ENCODE measurements at regions not wholly inside any gene's neighbourhood (a gene's known extent, or its start where the extent isn't known, plus 50 kb on each side); places are given as distances from the start of the nearest gene placed in this dataset.

GRCh38 chr9:1179366-1179765, 129.2 kb downstream of the DMRT2 start:
- Histone ChIP-seq H4K20me1 (ENCODE audit: insufficient read depth) (no peaks in the 10 kb centered on the region), H2AFZ (ENCODE audit: low read depth) (no peak overlapping the region), H3K27me3 (ENCODE audit: insufficient read depth) (no peaks in the 10 kb centered on the region), H3K4me1 (ENCODE audit: control insufficient read depth in 1 of 2, insufficient read depth in 2 of 2, low read depth in 1 of 2, low read length in 1 of 2) (no peaks in the 10 kb centered on the region), H3K9ac (no peak overlapping the region), H3K4me3 (ENCODE audit: low read depth in 2 of 2, low read length in 1 of 2) (no peak overlapping the region), H3K9me2 (no peaks in the 10 kb centered on the region), H3K27ac (ENCODE audit: low read depth in 2 of 2, low read length in 1 of 2) (no peak overlapping the region), H3K36me3 (replicated peaks in 1 of 2; ENCODE audit: control insufficient read depth in 1 of 2, insufficient read depth in 2 of 2, low read length in 1 of 2) (no peaks in the 10 kb centered on the region), H3K9me3 (no peaks in the 10 kb centered on the region), H3K79me2 (ENCODE audit: insufficient read depth) (no peaks in the 10 kb centered on the region), H3K4me2 (no peak overlapping the region), H3F3A (replicated peaks; ENCODE audit: insufficient read depth) (no peaks in the 10 kb centered on the region)
- TF ChIP-seq IRF3 (IDR thresholded peaks at IDR 0.05; ENCODE audit: low read depth, low read length) (no peak), PBX3 (IDR thresholded peaks at IDR 0.05) (no peak), POLR2AphosphoS5 (IDR thresholded peaks at IDR 0.05; ENCODE audit: low read depth, low read length) (no peak), REST (IDR thresholded peaks at IDR 0.05; ENCODE audit: low read depth, low read length) (no peak), FOXJ3 (CRISPR knock-in tag; IDR thresholded peaks at IDR 0.05) (no peak), FOSL2 (IDR thresholded peaks at IDR 0.05; ENCODE audit: borderline replicate concordance, low read depth) (no peak), FOXM1 (IDR thresholded peaks at IDR 0.05; ENCODE audit: low read depth) (no peak), YY1 (IDR thresholded peaks at IDR 0.05; ENCODE audit: low read depth) (no peak), RAD21 (IDR thresholded peaks at IDR 0.05; ENCODE audit: low read length) (no peak), RXRA (IDR thresholded peaks at IDR 0.05; ENCODE audit: borderline replicate concordance, low read depth) (no peak), JUND (IDR thresholded peaks at IDR 0.05) (no peak), NFIC (IDR thresholded peaks at IDR 0.05; ENCODE audit: borderline replicate concordance) (no peak), ELF1 (IDR thresholded peaks at IDR 0.05) (no peak), GATA2 (CRISPR knock-in tag; IDR thresholded peaks at IDR 0.05) (no peak), EZH2phosphoT487 (IDR thresholded peaks at IDR 0.05; ENCODE audit: borderline replicate concordance, low read depth) (no peak)
- POLR2A ChIA-PET: no interaction called here
- DNase-seq: no peak
- CTCF ChIA-PET: no interaction called here
- WGBS (ENCODE audit: low lambda C conversion rate): 0% methylated on average over 2 of the region's 2 CpGs
